Osteoblast (primary cell): ENCODE measurements at regions not wholly inside any gene's neighbourhood (a gene's known extent, or its start where the extent isn't known, plus 50 kb on each side); places are given as distances from the start of the nearest gene placed in this dataset.

Source experiments
- DNase-seq: peaks from one replicate; pipeline ENCODE4 v3.0.0; 2011; ENCODE audit warnings: low spot score, mixed read lengths; ENCODE audit not compliant: insufficient read length; ENCODE audit errors: missing footprints
- H2AFZ ChIP-seq: 2 replicates; pipeline ENCODE4 v1.6.0; 2011; ENCODE audit warnings: mild to moderate bottlenecking, low read length
- H3K27ac ChIP-seq: 2 replicates; pipeline ENCODE4 v1.5.1; 2011; ENCODE audit warnings: mild to moderate bottlenecking, low read depth, low read length, moderate library complexity
- H3K27me3 ChIP-seq: 2 replicates; pipeline ENCODE4 v1.6.0; 2012; ENCODE audit warnings: mild to moderate bottlenecking, control low read depth, inconsistent platforms, low read length, moderate library complexity; ENCODE audit not compliant: insufficient read depth
- H3K36me3 ChIP-seq: 2 replicates; pipeline ENCODE4 v1.5.1; 2011; ENCODE audit warnings: mild to moderate bottlenecking, low read length, control low read depth, moderate library complexity; ENCODE audit not compliant: insufficient read depth
- H3K4me1 ChIP-seq: 2 replicates; pipeline ENCODE4 v1.5.1; 2011; ENCODE audit warnings: mild to moderate bottlenecking, low read length, control low read depth, moderate library complexity; ENCODE audit not compliant: insufficient read depth
- H3K4me2 ChIP-seq: 2 replicates; pipeline ENCODE4 v1.6.0; 2011; ENCODE audit warnings: mild to moderate bottlenecking, low read length; ENCODE audit not compliant: insufficient read depth
- H3K4me3 ChIP-seq: fragments of 200-600 bp; sonication (generic); 3 replicates; pipeline ENCODE4 v1.5.1; 2012; ENCODE audit warnings: mild to moderate bottlenecking, low read length, inconsistent platforms; ENCODE audit not compliant: insufficient read depth
- H3K79me2 ChIP-seq: 2 replicates; pipeline ENCODE4 v1.6.0; 2012; ENCODE audit warnings: mild to moderate bottlenecking, low read length, control low read depth, inconsistent platforms; ENCODE audit not compliant: insufficient read depth
- H3K9me3 ChIP-seq: 2 replicates; pipeline ENCODE4 v1.5.1; 2011; ENCODE audit warnings: low read depth, low read length, control low read depth
- H4K20me1 ChIP-seq: 2 replicates; pipeline ENCODE4 v1.6.0; 2012; ENCODE audit warnings: mild to moderate bottlenecking, low read length, control low read depth; ENCODE audit not compliant: insufficient read depth
- TF ChIP-seq, protein P1 (sequence below): IDR thresholded peaks from 2 replicates; pipeline ENCODE4 v1.5.1; 2011; ENCODE audit warnings: mild to moderate bottlenecking, low read depth, low read length, moderate library complexity; ENCODE audit errors: extremely low read depth

DNA sequence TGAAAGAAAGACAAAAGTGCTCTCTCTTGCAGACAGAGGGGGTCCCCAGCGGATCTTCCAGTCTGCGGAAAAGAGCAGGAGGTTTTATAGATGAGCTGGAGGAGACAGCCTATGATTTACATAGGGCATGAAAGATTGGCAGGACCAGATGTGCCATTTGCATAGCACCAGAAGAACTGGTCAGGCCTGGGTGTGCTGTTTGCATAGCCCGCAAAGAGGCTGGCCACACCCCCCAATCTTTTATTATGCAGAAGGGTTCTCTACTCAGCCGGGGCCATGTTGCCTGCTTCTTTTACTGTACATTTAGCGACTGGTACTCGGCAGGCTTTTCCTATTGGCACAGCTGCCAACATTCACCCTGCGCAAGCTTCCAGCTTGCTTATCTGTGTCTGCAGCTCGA lies 317.6 kb downstream of the GALR1 start:
- Histone ChIP-seq H3K9me3 (no peaks in the 10 kb centered on the region), H2AFZ (no peak overlapping the region), H4K20me1 (no peaks in the 10 kb centered on the region), H3K79me2 (no peaks in the 10 kb centered on the region), H3K27me3 (no peaks in the 10 kb centered on the region), H3K4me2 (no peak overlapping the region), H3K4me3 (no peak overlapping the region), H3K36me3 (no peaks in the 10 kb centered on the region), H3K4me1 (no peaks in the 10 kb centered on the region), H3K27ac (no peak overlapping the region)
- no peak for DNase-seq
- TF ChIP-seq, protein P1, sequence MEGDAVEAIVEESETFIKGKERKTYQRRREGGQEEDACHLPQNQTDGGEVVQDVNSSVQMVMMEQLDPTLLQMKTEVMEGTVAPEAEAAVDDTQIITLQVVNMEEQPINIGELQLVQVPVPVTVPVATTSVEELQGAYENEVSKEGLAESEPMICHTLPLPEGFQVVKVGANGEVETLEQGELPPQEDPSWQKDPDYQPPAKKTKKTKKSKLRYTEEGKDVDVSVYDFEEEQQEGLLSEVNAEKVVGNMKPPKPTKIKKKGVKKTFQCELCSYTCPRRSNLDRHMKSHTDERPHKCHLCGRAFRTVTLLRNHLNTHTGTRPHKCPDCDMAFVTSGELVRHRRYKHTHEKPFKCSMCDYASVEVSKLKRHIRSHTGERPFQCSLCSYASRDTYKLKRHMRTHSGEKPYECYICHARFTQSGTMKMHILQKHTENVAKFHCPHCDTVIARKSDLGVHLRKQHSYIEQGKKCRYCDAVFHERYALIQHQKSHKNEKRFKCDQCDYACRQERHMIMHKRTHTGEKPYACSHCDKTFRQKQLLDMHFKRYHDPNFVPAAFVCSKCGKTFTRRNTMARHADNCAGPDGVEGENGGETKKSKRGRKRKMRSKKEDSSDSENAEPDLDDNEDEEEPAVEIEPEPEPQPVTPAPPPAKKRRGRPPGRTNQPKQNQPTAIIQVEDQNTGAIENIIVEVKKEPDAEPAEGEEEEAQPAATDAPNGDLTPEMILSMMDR = no peak

DNA sequence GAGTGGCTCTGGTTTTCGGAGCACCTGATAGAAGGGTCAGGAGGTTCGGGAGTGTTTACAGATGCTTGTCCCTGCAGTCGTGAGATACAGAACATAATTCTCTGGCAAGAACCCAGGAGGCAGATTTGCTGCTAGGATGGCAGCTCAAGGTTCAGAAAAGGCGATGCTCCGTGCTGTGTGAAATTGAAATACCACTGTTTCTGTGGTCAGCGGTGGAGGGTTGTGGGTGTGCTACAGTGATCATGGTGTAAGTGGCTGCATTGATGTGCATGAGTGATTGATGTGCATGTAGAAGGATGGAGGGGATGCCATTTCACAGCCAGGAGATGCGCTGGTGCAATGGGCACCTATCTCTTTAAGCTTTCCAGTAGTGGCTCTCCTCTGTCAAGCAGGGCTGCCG lies 322.1 kb downstream of the GALR1 start:
- DNase-seq = no peak
- Histone ChIP-seq H3K27ac (no peak overlapping the region), H3K27me3 (no peaks in the 10 kb centered on the region), H3K4me1 (no peaks in the 10 kb centered on the region), H4K20me1 (no peaks in the 10 kb centered on the region), H3K36me3 (no peaks in the 10 kb centered on the region), H3K9me3 (no peaks in the 10 kb centered on the region), H3K79me2 (no peaks in the 10 kb centered on the region), H3K4me3 (no peak overlapping the region), H2AFZ (no peak overlapping the region), H3K4me2 (no peak overlapping the region)
- TF ChIP-seq, protein P1 = no peak

DNA sequence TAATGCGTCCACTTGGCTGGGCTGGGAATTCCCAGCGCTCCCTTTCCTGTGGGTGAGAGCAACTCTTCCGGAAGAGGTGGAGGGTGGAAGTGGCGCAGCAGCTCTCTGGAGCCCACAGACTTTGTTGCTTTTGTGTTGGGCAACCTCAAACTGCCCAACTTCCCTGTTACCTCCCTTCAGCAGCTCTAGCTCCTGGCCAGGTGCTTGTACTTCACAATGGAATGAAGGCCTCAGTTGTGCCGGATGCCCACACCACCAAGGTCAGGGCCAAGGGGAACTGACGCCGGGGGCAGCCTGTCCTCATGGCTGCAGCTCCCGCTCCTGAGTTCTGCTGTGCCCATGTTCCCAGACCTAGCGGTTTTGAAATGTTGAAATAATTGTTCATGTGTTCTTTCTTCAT lies 322.9 kb downstream of the GALR1 start:
- no peaks in the 10 kb centered on the region for H3K4me1 ChIP-seq
- no peaks in the 10 kb centered on the region for H4K20me1 ChIP-seq
- H3K27me3 ChIP-seq = no peaks in the 10 kb centered on the region
- DNase-seq = peak; percentile 13
- no peak overlapping the region for H3K4me3 ChIP-seq
- peaks cover 3% of the 10 kb centered on the region for H3K9me3 ChIP-seq
- TF ChIP-seq, protein P1 = no peak
- no peak overlapping the region for H3K4me2 ChIP-seq
- H3K79me2 ChIP-seq = no peaks in the 10 kb centered on the region
- no peaks in the 10 kb centered on the region for H3K36me3 ChIP-seq
- no peak overlapping the region for H2AFZ ChIP-seq
- no peak overlapping the region for H3K27ac ChIP-seq

DNA sequence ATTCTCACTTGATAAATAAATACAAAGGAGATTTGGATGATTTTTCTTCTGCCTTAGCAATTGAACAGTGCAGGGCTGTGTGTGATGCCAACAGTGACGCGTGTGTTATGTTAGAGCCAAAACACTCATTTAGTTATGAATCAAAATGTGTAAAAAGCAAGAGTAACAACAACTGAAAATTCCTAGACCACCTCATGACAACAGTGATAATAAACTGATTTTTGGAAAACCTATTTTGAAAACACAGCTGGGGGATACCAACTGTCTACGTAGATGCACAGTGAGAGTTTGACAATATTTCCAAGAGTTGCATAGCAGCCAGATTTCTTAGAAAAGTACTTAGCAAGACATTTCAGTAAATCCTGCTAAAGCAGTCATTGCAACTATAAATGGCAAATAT lies 323.9 kb downstream of the GALR1 start:
- Histone ChIP-seq H3K9me3 (peaks cover 3% of the 10 kb centered on the region), H3K79me2 (no peaks in the 10 kb centered on the region), H4K20me1 (no peaks in the 10 kb centered on the region), H2AFZ (no peak overlapping the region), H3K4me2 (no peak overlapping the region), H3K4me1 (no peaks in the 10 kb centered on the region), H3K27ac (no peak overlapping the region), H3K36me3 (no peaks in the 10 kb centered on the region), H3K27me3 (no peaks in the 10 kb centered on the region), H3K4me3 (no peak overlapping the region)
- TF ChIP-seq, protein P1 = no peak
- DNase-seq = peak; percentile 26
